Cerebellar nuclear complex (tissue), 1 donor: ENCODE measurements at regions not wholly inside any gene's neighbourhood (a gene's known extent, or its start where the extent isn't known, plus 50 kb on each side); places are given as distances from the start of the nearest gene placed in this dataset.
A peak's percentile ranks its signal among the peaks of the same experiment; 100 is the strongest.

Experiments used
- DNase-seq, 2 experiments: peaks; one replicate each; lab custom pipeline; 2025; lab: John Stamatoyannopoulos, UW

GRCh38 chr19:29397748-29398147 lies 128.0 kb upstream of the VSTM2B start:
- no peak for DNase-seq

- no peak for DNase-seq
Measured at GRCh38 chr19:29399804-29400203, 126.0 kb upstream of the VSTM2B start.

GRCh38 chr19:29400917-29401711 lies 124.7 kb upstream of the VSTM2B start:
- DNase-seq: no peak

GRCh38 chr19:29401712-29402421 lies 123.9 kb upstream of the VSTM2B start:
- no peak for DNase-seq

GRCh38 chr19:29402563-29402962 lies 123.2 kb upstream of the VSTM2B start:
- no peak for DNase-seq

- no peak for DNase-seq
Measured at GRCh38 chr19:29404015-29404414, 121.8 kb upstream of the VSTM2B start.

GRCh38 chr19:29404951-29405727 lies 120.7 kb upstream of the VSTM2B start:
- peak in 1 of 2 experiments; percentile 16 for DNase-seq

GRCh38 chr19:29405728-29405995 lies 120.1 kb upstream of the VSTM2B start:
- DNase-seq: no peak

GRCh38 chr19:29409076-29409862 lies 116.5 kb upstream of the VSTM2B start:
- no peak for DNase-seq

- no peak for DNase-seq
Measured at GRCh38 chr19:29410601-29411000, 115.2 kb upstream of the VSTM2B start.

GRCh38 chr19:29411113-29411581 lies 114.6 kb upstream of the VSTM2B start:
- peak; percentile 16 to 57 for DNase-seq

GRCh38 chr19:29413435-29413834 lies 112.4 kb upstream of the VSTM2B start:
- peak; percentile 51 to 56 for DNase-seq

- DNase-seq: no peak
Measured at GRCh38 chr19:29415507-29415906, 110.3 kb upstream of the VSTM2B start.

- DNase-seq: no peak
Measured at GRCh38 chr19:29417048-29417447, 108.7 kb upstream of the VSTM2B start.

GRCh38 chr19:29418201-29418600 lies 107.6 kb upstream of the VSTM2B start:
- no peak for DNase-seq

GRCh38 chr19:29420065-29420464 lies 105.7 kb upstream of the VSTM2B start:
- no peak for DNase-seq

GRCh38 chr19:29420482-29421195 lies 105.2 kb upstream of the VSTM2B start:
- DNase-seq: no peak

- DNase-seq: no peak
Measured at GRCh38 chr19:29421196-29421545, 104.6 kb upstream of the VSTM2B start.

GRCh38 chr19:29422047-29422446 lies 103.7 kb upstream of the VSTM2B start:
- DNase-seq: no peak

- DNase-seq: no peak
Measured at GRCh38 chr19:29422486-29423085, 103.2 kb upstream of the VSTM2B start.

GRCh38 chr19:29428071-29428470 lies 97.7 kb upstream of the VSTM2B start:
- DNase-seq: no peak
